GM12878 (cell line): ENCODE measurements at regions not wholly inside any gene's neighbourhood (a gene's known extent, or its start where the extent isn't known, plus 50 kb on each side); places are given as distances from the start of the nearest gene placed in this dataset.
"Not testable (repeated sequence)": the region's sequence is repeated elsewhere in the genome, so short reads cannot be mapped to it uniquely, and the experiment has no call there.

Source experiments
- ATAC-seq: fragments of 200-7000 bp; cut with Tn5 transposase; 3 replicates; pipeline ENCODE4 v1.9.1; 2020; ENCODE audit warnings: mild to moderate bottlenecking, moderate library complexity
- BruUV-seq: library from RNA; stranded (reverse); fragments of 400-500 nt; replicated peaks from 2 replicates; lab custom pipeline; 2021; lab: Mats Ljungman, UMichigan
- CTCF ChIA-PET: fragments of 300-600 bp; sonication (Branson Sonifier 250); formaldehyde crosslinking; extraction: SDS; loops from one replicate; lab custom pipeline; 2021; ENCODE audit warnings: inconsistent platforms; lab: Yijun Ruan, JAX
- POLR2A ChIA-PET: fragments of 350-600 bp; formaldehyde crosslinking; extraction: SDS; loops from one replicate; lab custom pipeline; 2021; ENCODE audit warnings: inconsistent platforms; lab: Charles Lee
- RAD21 ChIA-PET: fragments of 300-600 bp; sonication (Branson Sonifier 250); formaldehyde crosslinking; loops from one replicate; lab custom pipeline; 2023; ENCODE audit warnings: antibody characterized with exemption; ENCODE audit not compliant: unreplicated experiment; lab: Charles Lee
- SMC1A ChIA-PET: fragments of 300-600 bp; sonication (Branson Sonifier 250); formaldehyde crosslinking; loops from one replicate; lab custom pipeline; 2023; ENCODE audit not compliant: unreplicated experiment, uncharacterized antibody; lab: Charles Lee
- DNase-seq: peaks from one replicate; pipeline ENCODE4 v3.0.0-alpha.2; 2011; ENCODE audit warnings: low read depth, low spot score
- FAIRE-seq: peaks from 3 replicates; lab custom pipeline; 2011; peaks lifted over from hg19 to GRCh38; lab: Jason Lieb, UNC
- H2AFZ ChIP-seq: 2 replicates; pipeline ENCODE4 v1.6.0; 2011; ENCODE audit warnings: low read depth, low read length, control low read depth; ENCODE audit not compliant: control insufficient read depth
- H3K27ac ChIP-seq: 2 replicates; pipeline ENCODE4 v1.5.1; 2011; ENCODE audit warnings: control low read depth; ENCODE audit not compliant: control insufficient read depth, insufficient read depth
- H3K27me3 ChIP-seq, 2 experiments: replicated peaks in 1 of 2; 2 replicates each; pipeline versions ENCODE4 v1.6.0 to v1.6.1; 2011; ENCODE audit warnings: low read length in 1 of 2; ENCODE audit not compliant: control insufficient read depth in 2 of 2, insufficient read depth in 2 of 2
- H3K36me3 ChIP-seq, 2 experiments: 2 replicates each; pipeline ENCODE4 v1.5.1; 2011; ENCODE audit warnings: low read length in 1 of 2; ENCODE audit not compliant: control insufficient read depth in 2 of 2, insufficient read depth in 2 of 2
- H3K4me1 ChIP-seq: 2 replicates; pipeline ENCODE4 v1.6.1; 2011; ENCODE audit warnings: mild to moderate bottlenecking, low read length, moderate library complexity, mixed read lengths; ENCODE audit not compliant: control insufficient read depth, insufficient read depth
- H3K4me2 ChIP-seq: 2 replicates; pipeline ENCODE4 v1.6.0; 2011; ENCODE audit warnings: control low read depth; ENCODE audit not compliant: control insufficient read depth, insufficient read depth
- H3K4me3 ChIP-seq: fragments of 200-600 bp; sonication (generic); 2 replicates; pipeline ENCODE4 v1.5.1; 2016
- H3K79me2 ChIP-seq: 2 replicates; pipeline ENCODE4 v1.6.0; 2011; ENCODE audit warnings: low read length; ENCODE audit not compliant: control insufficient read depth, insufficient read depth
- H3K9ac ChIP-seq: 2 replicates; pipeline ENCODE4 v1.8.0; 2011; ENCODE audit warnings: low read length, control low read depth, mixed read lengths; ENCODE audit not compliant: control insufficient read depth, insufficient read depth
- H3K9me3 ChIP-seq: replicated peaks from 3 replicates; pipeline ENCODE4 v1.5.1; 2011; ENCODE audit warnings: mild to moderate bottlenecking, low read length; ENCODE audit not compliant: control insufficient read depth, insufficient read depth
- H4K20me1 ChIP-seq: 2 replicates; pipeline ENCODE4 v1.6.0; 2011; ENCODE audit not compliant: control insufficient read depth, insufficient read depth
- CEBPZ ChIP-seq: fragments of 150-350 bp; IDR thresholded peaks from 2 replicates; pipeline ENCODE4 v1.6.1; 2016; ENCODE audit warnings: low read depth, low read length
- KAT2A ChIP-seq: conservative IDR thresholded peaks from 2 replicates; pipeline ENCODE4 v1.6.1; 2011; ENCODE audit warnings: low read depth, low read length; ENCODE audit not compliant: control insufficient read depth
- MAX ChIP-seq: IDR thresholded peaks from 2 replicates; pipeline ENCODE4 v1.6.1; 2012; ENCODE audit warnings: low read depth, low read length, improper control_type of control experiment
- PML ChIP-seq: IDR thresholded peaks from 2 replicates; pipeline ENCODE4 v1.6.1; 2012; ENCODE audit warnings: low read length, inconsistent platforms
- RAD51 ChIP-seq: fragments of 450-650 bp; IDR thresholded peaks from 2 replicates; pipeline ENCODE4 v1.6.1; 2016; ENCODE audit warnings: moderate library complexity, mild to moderate bottlenecking, inconsistent platforms
- RBBP5 ChIP-seq: fragments of 200-600 bp; sonication (generic); conservative IDR thresholded peaks from 2 replicates; pipeline ENCODE4 v1.6.1; 2016
- STAT1 ChIP-seq: fragments of 450-650 bp; conservative IDR thresholded peaks from 2 replicates; pipeline ENCODE4 v1.6.1; 2014; ENCODE audit warnings: antibody characterized with exemption, mild to moderate bottlenecking
- TCF12 ChIP-seq: IDR thresholded peaks from 2 replicates; pipeline ENCODE4 v1.6.1; 2011; ENCODE audit warnings: low read depth, mild to moderate bottlenecking, low read length
- USF1 ChIP-seq: IDR thresholded peaks from 2 replicates; pipeline ENCODE4 v1.6.1; 2011; ENCODE audit warnings: borderline replicate concordance, low read depth, mild to moderate bottlenecking, moderate library complexity, mixed read lengths, low read length; ENCODE audit not compliant: insufficient read depth; ENCODE audit errors: extremely low read length
- ZNF24 ChIP-seq: fragments of 450-650 bp; IDR thresholded peaks from 2 replicates; pipeline ENCODE4 v1.6.1; 2017; ENCODE audit warnings: antibody characterized with exemption, mild to moderate bottlenecking
- ZSCAN29 ChIP-seq: fragments of 450-650 bp; IDR thresholded peaks from 2 replicates; pipeline ENCODE4 v1.6.1; 2017; ENCODE audit warnings: mild to moderate bottlenecking, moderate library complexity
- WGBS: methylation state at CpG from one replicate; pipeline ENCODE4 v1.1.6; 2016; ENCODE audit warnings: low lambda C conversion rate; ENCODE audit not compliant: insufficient replicate concordance, insufficient coverage; ENCODE audit errors: missing lambda C conversion rate; 5-methylcytosine and 5-hydroxymethylcytosine counted together
- in situ Hi-C: fragments of 300-500 bp; cut with MboI; formaldehyde crosslinking; loops from 9 replicates; pipeline ENCODE4 v1.14.3; 2018; ENCODE audit warnings: mixed read lengths
- intact Hi-C: fragments of 100-400 bp; cut with micrococcal nuclease; formaldehyde crosslinking; loops from one replicate; pipeline ENCODE4 v1.14.2; 2022; ENCODE audit not compliant: unreplicated experiment

GRCh38 chrX:144634451-144634850 lies 612.9 kb upstream of the SPANXN1 start:
- H2AFZ ChIP-seq, BruUV-seq, H3K79me2 ChIP-seq, H3K9ac ChIP-seq, DNase-seq, in situ Hi-C loops, FAIRE-seq, H3K4me3 ChIP-seq, intact Hi-C loops, H3K4me2 ChIP-seq, H3K27ac ChIP-seq, H3K9me3 ChIP-seq, H4K20me1 ChIP-seq, H3K27me3 ChIP-seq, H3K36me3 ChIP-seq, H3K4me1 ChIP-seq: not testable (repeated sequence)
- ChIA-PET POLR2A (interaction anchor here (1.1 kb wide), 1 partner anchor 11 kb away, joined by 3 read pairs; no protein-coding TSS in a partner anchor), RAD21 (interaction anchor here (1.3 kb wide), 1 partner anchor 8 kb away, joined by 4 read pairs; no protein-coding TSS in a partner anchor), SMC1A (interaction anchor here (0.7 to 1.5 kb wide), 5 partner anchors 8 to 28 kb away, joined by 3 to 7 read pairs (median 5); no protein-coding TSS in a partner anchor), CTCF (interaction anchor here (0.7 to 1.4 kb wide), 2 partner anchors 9 to 366 kb away, joined by 3 to 5 read pairs; no protein-coding TSS in a partner anchor)
- peak; percentile 79 for ATAC-seq
- WGBS = 39% methylated on average over 8 of the region's 8 CpGs
- TF ChIP-seq RAD51 = peak; percentile 57
- TF ChIP-seq, all 136 proteins: peak for 1; not testable (repeated sequence) for 135

GRCh38 chrX:144637731-144638130 lies 609.6 kb upstream of the SPANXN1 start:
- RAD21 ChIA-PET = no interaction called here
- BruUV-seq = no TSS peak
- TF ChIP-seq RBBP5 (no peak), ZNF24 (no peak), USF1 (no peak), KAT2A (no peak), STAT1 (no peak), MAX (no peak), ZSCAN29 (no peak), PML (no peak), TCF12 (no peak), CEBPZ (no peak)

More at GRCh38 chrX:144637731-144638130, 609.6 kb upstream of the SPANXN1 start:
- Histone ChIP-seq H3K4me3 (no peak overlapping the region), H2AFZ (no peak overlapping the region), H3K4me1 (no peaks in the 10 kb centered on the region), H4K20me1 (no peaks in the 10 kb centered on the region), H3K9me3 (no peaks in the 10 kb centered on the region), H3K79me2 (no peaks in the 10 kb centered on the region), H3K27me3 (no peaks in the 10 kb centered on the region), H3K4me2 (no peak overlapping the region), H3K9ac (no peak overlapping the region), H3K27ac (no peak overlapping the region), H3K36me3 (no peaks in the 10 kb centered on the region)
- DNase-seq = no peak
- in situ Hi-C loops (no loop called here), intact Hi-C loops (no loop called here)
- 55% methylated on average over 2 of the region's 2 CpGs for WGBS
- ChIA-PET CTCF (no interaction called here), SMC1A (interaction anchor here (0.9 kb wide), 1 partner anchor 10 kb away, joined by 3 read pairs; no protein-coding TSS in a partner anchor), POLR2A (no interaction called here)
- ATAC-seq = no peak
- FAIRE-seq = no peak
